Progenitor cell of endocrine pancreas (in vitro differentiated cells): ENCODE measurements at regions not wholly inside any gene's neighbourhood (a gene's known extent, or its start where the extent isn't known, plus 50 kb on each side); places are given as distances from the start of the nearest gene placed in this dataset.

Source experiments
- DNase-seq: peaks from one replicate; pipeline ENCODE4 v3.0.0; 2021; ENCODE audit warnings: low spot score; ENCODE audit not compliant: unreplicated experiment
- H3K27ac Mint-ChIP-seq: 2 replicates; pipeline ENCODE4 v1.8.0; 2021; ENCODE audit warnings: mild to moderate bottlenecking, moderate library complexity, mixed read lengths
- H3K27me3 Mint-ChIP-seq: 2 replicates; pipeline ENCODE4 v1.8.0; 2021; ENCODE audit warnings: mixed read lengths
- H3K36me3 Mint-ChIP-seq: 2 replicates; pipeline ENCODE4 v1.8.0; 2022; ENCODE audit warnings: mixed read lengths; ENCODE audit not compliant: insufficient read depth
- H3K4me1 Mint-ChIP-seq: 2 replicates; pipeline ENCODE4 v1.8.0; 2021; ENCODE audit warnings: low read depth, mixed read lengths
- H3K4me3 Mint-ChIP-seq: 2 replicates; pipeline ENCODE4 v1.8.0; 2021; ENCODE audit warnings: low read depth, mild to moderate bottlenecking, moderate library complexity, mixed read lengths
- H3K9me3 Mint-ChIP-seq: 2 replicates; pipeline ENCODE4 v1.8.0; 2021; ENCODE audit warnings: low read depth, mixed read lengths
- TF ChIP-seq, protein P1 (sequence below): fragments of 200-600 bp; sonication (generic); IDR thresholded peaks from one replicate; pipeline ENCODE4 v1.5.0; 2021; ENCODE audit warnings: antibody characterized with exemption, mild to moderate bottlenecking; ENCODE audit not compliant: unreplicated experiment

DNA sequence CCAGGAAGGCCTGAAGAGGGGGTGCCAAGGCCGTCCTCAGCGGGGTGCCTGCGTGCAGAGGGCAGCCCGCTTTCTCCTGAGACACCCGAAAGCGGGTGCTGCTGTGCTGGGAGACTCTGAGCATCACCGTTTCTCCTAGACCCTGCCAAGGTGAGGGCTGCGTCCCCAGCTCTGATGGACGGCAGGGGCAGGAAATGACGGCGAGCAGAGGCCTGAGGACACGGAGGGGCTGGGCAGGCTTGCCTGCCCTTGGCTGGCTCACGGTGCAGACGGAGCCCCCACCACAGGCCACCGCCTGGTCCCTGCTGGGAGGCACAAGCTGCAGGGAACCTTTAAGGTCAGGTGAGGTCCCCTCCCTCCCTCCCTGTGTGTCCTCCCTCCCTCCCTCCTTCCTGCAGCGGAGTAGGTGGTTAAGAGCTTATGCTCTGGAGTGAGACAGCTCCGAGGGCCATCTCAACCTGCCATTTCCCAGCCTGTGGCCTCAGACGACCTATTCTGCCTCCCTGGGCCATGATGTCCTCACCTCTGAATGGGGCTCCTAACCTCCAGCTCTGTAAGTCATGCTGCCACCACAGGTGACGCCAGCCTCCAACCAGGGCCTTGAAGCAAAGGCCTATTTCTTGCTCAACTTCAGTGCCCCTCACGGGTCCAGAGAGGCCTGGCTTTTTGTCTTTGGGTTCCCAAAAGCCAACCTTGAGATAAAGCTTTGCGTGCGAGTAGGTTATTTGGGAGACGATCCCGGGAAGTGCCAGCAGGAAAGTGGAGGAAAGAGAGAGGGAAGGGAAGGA, 54.2 kb upstream of the GRPEL1 start:
- peaks cover 12% of the 10 kb centered on the region for H3K9me3 Mint-ChIP-seq
- no peak overlapping the region for H3K27ac Mint-ChIP-seq
- DNase-seq = no peak
- no peak overlapping the region for H3K4me3 Mint-ChIP-seq
- no peaks in the 10 kb centered on the region for H3K36me3 Mint-ChIP-seq
- TF ChIP-seq, protein P1, sequence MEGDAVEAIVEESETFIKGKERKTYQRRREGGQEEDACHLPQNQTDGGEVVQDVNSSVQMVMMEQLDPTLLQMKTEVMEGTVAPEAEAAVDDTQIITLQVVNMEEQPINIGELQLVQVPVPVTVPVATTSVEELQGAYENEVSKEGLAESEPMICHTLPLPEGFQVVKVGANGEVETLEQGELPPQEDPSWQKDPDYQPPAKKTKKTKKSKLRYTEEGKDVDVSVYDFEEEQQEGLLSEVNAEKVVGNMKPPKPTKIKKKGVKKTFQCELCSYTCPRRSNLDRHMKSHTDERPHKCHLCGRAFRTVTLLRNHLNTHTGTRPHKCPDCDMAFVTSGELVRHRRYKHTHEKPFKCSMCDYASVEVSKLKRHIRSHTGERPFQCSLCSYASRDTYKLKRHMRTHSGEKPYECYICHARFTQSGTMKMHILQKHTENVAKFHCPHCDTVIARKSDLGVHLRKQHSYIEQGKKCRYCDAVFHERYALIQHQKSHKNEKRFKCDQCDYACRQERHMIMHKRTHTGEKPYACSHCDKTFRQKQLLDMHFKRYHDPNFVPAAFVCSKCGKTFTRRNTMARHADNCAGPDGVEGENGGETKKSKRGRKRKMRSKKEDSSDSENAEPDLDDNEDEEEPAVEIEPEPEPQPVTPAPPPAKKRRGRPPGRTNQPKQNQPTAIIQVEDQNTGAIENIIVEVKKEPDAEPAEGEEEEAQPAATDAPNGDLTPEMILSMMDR = no peak
- no peaks in the 10 kb centered on the region for H3K4me1 Mint-ChIP-seq
- H3K27me3 Mint-ChIP-seq = peaks cover 32% of the 10 kb centered on the region

DNA sequence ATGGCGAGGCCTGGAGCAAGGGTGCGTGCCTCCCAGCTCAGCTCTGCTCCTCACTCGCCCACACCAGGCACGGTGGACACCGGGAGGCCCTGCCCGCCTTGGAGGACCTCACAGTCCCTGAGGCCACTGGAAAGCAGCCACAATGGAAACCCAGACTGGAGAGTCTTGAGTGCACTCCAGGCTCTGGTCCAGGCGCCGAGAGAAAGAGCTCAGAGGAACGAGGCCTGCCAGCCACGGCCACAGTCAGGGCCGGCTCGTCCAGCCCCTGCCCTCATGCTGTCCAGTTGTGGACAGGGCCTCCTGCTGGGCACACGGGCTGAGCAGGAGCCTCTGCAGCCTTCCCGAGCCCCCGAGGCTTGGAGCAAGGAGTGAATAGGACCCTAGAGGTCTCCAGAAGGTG, 53.3 kb upstream of the GRPEL1 start:
- TF ChIP-seq, protein P1 = no peak
- peaks cover 12% of the 10 kb centered on the region for H3K9me3 Mint-ChIP-seq
- peaks cover 35% of the 10 kb centered on the region for H3K27me3 Mint-ChIP-seq
- H3K4me3 Mint-ChIP-seq = no peak overlapping the region
- no peaks in the 10 kb centered on the region for H3K36me3 Mint-ChIP-seq
- no peaks in the 10 kb centered on the region for H3K4me1 Mint-ChIP-seq
- no peak overlapping the region for H3K27ac Mint-ChIP-seq
- no peak for DNase-seq

DNA sequence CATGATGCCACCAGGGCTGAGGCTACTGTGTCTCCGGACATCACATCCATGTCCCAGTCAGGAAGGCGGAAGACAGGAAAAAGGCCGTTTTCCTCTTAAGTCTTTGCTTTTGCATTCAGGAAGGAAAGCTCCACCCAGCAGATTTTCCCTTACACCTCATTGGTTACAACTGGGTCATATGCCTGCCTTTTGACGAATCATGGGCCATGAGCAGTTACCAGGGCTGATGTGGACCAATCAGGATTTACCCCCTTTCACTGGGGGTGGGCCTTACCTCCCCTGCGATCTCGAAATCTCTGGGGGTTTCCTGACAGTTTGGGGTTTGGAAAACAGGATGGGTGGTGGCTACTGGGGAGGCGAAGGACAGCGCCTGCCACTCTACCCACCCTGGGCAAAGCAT, 52.5 kb upstream of the GRPEL1 start:
- Mint-ChIP-seq H3K4me3 (no peak overlapping the region), H3K4me1 (no peaks in the 10 kb centered on the region), H3K27me3 (peaks cover 39% of the 10 kb centered on the region), H3K27ac (no peak overlapping the region), H3K9me3 (peaks cover 12% of the 10 kb centered on the region), H3K36me3 (no peaks in the 10 kb centered on the region)
- TF ChIP-seq, protein P1 = no peak
- no peak for DNase-seq

DNA sequence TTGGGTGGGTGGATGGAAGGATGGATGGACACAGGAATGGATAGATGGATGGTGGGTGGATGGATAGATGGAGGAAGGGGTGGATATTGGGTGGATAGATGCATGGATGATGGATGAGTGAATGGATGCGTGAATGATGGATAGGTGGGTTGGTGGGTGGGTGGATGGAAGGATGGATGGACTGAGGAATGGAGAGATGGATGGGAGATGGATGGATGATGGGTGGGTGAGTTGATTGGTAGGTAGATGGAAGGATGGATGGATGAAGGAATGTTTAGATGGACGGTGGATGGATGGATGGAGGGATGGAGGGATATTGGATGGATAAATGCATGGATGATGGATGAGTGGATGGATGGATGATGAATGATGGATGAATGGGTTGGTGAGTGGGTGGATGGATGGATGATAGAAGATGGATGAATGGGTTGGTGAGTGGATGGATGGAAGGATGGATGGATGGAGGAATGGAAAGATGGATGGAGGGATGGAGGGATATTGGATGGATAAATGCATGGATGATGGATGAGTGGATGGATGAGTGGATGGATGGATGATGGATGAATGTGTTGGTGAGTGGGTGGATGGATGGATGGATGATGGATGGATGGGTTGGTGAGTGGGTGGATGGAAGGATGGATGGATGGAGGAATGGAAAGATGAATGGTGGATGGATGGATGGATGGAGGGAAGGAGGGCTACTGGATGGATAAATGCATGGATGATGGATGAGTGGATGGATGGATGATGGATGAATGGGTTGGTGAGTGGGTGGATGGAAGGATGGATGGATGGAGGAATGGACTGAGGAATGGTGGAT, 50.4 kb upstream of the GRPEL1 start:
- no peak overlapping the region for H3K27ac Mint-ChIP-seq
- H3K27me3 Mint-ChIP-seq = peaks cover 38% of the 10 kb centered on the region
- H3K9me3 Mint-ChIP-seq = peaks cover 12% of the 10 kb centered on the region
- TF ChIP-seq, protein P1 = no peak
- H3K4me1 Mint-ChIP-seq = no peaks in the 10 kb centered on the region
- DNase-seq = no peak
- H3K36me3 Mint-ChIP-seq = no peaks in the 10 kb centered on the region
- no peak overlapping the region for H3K4me3 Mint-ChIP-seq
